Sigmoid colon (tissue), 4 donors: ENCODE measurements at regions not wholly inside any gene's neighbourhood (a gene's known extent, or its start where the extent isn't known, plus 50 kb on each side); places are given as distances from the start of the nearest gene placed in this dataset.

Experiments
- POLR2A ChIP-seq, 2 donors: fragments of 450-650 bp; IDR thresholded peaks; one replicate each; pipeline ENCODE4 v1.6.1; 2016; ENCODE audit warnings: antibody characterized with exemption in 2 of 2, mild to moderate bottlenecking in 2 of 2, moderate library complexity in 2 of 2
- POLR2AphosphoS5 ChIP-seq, 4 donors: sonication (generic); formaldehyde crosslinking; IDR thresholded peaks; one replicate each; pipeline ENCODE4 v1.6.1; 2017; ENCODE audit warnings: antibody characterized with exemption in 4 of 4
- TF ChIP-seq, protein P1 (sequence below), 4 experiments: fragments of 450-650 bp in 3 of 4; fragments of 200-600 bp in 1 of 4; IDR thresholded peaks; one replicate each; pipeline ENCODE4 v1.5.1; 2016 to 2019; ENCODE audit warnings: antibody characterized with exemption in 4 of 4, mild to moderate bottlenecking in 3 of 4, moderate library complexity in 2 of 4

DNA sequence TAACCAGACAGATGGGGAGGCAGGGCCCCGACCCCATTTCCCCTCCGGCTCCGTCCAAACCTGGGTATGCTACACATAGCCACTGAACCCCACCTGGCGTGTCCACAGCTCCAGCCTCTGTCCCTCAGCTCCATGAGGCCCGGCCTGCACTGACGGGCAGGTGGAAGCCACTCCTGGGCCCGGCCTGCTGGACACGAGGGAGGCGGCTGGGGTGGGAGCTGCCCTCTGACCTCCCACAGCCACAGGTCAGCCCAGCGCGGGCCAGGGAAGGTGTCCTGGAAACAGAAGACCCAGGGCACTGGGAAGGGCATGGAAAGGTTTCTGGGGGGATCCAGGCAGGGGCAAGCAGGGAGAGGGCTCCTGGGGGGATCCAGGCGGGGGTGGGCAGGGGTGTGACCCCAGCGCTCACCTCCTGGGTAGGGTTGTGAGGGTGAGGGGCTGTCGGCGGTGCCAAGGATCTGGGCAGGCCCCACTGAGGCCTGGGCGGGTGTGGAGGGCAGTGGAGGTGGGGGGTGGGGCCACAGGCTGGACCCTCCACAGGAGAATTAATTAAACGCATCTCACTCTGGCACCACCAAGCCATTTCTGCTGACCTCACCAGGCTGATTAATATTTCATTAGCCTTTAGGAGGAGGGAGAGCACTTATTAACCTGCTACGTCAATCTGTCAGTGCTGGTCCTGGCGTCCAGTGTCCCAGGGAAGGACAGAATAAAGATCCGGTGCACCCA is 108.9 kb downstream of the UNCX start:
- TF ChIP-seq POLR2AphosphoS5 (IDR thresholded peaks at IDR 0.05) = no peak
- TF ChIP-seq, protein P1, sequence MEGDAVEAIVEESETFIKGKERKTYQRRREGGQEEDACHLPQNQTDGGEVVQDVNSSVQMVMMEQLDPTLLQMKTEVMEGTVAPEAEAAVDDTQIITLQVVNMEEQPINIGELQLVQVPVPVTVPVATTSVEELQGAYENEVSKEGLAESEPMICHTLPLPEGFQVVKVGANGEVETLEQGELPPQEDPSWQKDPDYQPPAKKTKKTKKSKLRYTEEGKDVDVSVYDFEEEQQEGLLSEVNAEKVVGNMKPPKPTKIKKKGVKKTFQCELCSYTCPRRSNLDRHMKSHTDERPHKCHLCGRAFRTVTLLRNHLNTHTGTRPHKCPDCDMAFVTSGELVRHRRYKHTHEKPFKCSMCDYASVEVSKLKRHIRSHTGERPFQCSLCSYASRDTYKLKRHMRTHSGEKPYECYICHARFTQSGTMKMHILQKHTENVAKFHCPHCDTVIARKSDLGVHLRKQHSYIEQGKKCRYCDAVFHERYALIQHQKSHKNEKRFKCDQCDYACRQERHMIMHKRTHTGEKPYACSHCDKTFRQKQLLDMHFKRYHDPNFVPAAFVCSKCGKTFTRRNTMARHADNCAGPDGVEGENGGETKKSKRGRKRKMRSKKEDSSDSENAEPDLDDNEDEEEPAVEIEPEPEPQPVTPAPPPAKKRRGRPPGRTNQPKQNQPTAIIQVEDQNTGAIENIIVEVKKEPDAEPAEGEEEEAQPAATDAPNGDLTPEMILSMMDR (IDR thresholded peaks at IDR 0.05) = no peak
- TF ChIP-seq POLR2A (IDR thresholded peaks at IDR 0.05) = no peak
